Aorta (tissue), 5 donors: ENCODE measurements at regions not wholly inside any gene's neighbourhood (a gene's known extent, or its start where the extent isn't known, plus 50 kb on each side); places are given as distances from the start of the nearest gene placed in this dataset.

Experiments
- ATAC-seq: fragments of 200-7000 bp; cut with Tn5 transposase; one replicate; pipeline ENCODE4 v1.9.1; 2022; ENCODE audit warnings: moderate library complexity; ENCODE audit not compliant: low FRiP score
- DNase-seq, 2 donors: peaks; one replicate each; pipeline ENCODE4 v3.0.0-alpha.2; 2020
- H3K27ac ChIP-seq, 2 donors: one replicate each; pipeline ENCODE4 v1.5.1; 2013; ENCODE audit warnings: low read length in 2 of 2, mild to moderate bottlenecking in 2 of 2, moderate library complexity in 2 of 2, control low read depth in 1 of 2, inconsistent platforms in 1 of 2, low read depth in 1 of 2
- H3K27me3 ChIP-seq, 2 donors: one replicate each; pipeline ENCODE4 v1.6.1; 2013; ENCODE audit warnings: control low read depth in 1 of 2, low read length in 1 of 2, mild to moderate bottlenecking in 1 of 2, moderate library complexity in 1 of 2; ENCODE audit not compliant: insufficient read depth in 2 of 2, control insufficient read depth in 1 of 2
- H3K36me3 ChIP-seq, 2 donors: one replicate each; pipeline ENCODE4 v1.6.1; 2013; ENCODE audit warnings: control low read depth in 1 of 2, low read length in 1 of 2, mild to moderate bottlenecking in 1 of 2; ENCODE audit not compliant: insufficient read depth in 2 of 2, control insufficient read depth in 1 of 2
- H3K4me1 ChIP-seq, 2 donors: one replicate each; pipeline ENCODE4 v1.6.1; 2013; ENCODE audit warnings: low read length in 2 of 2, control low read depth in 1 of 2, mild to moderate bottlenecking in 1 of 2, moderate library complexity in 1 of 2; ENCODE audit not compliant: insufficient read depth in 2 of 2, control insufficient read depth in 1 of 2
- H3K4me3 ChIP-seq, 2 donors: one replicate each; pipeline ENCODE4 v1.5.1; 2013; ENCODE audit warnings: low read length in 2 of 2, control low read depth in 1 of 2, mild to moderate bottlenecking in 1 of 2
- H3K9me3 ChIP-seq: one replicate; pipeline ENCODE4 v1.6.1; 2013; ENCODE audit warnings: mild to moderate bottlenecking, low read length; ENCODE audit not compliant: control insufficient read depth
- WGBS, 2 donors: extraction: QIAGEN DNeasy Blood & Tissue Kit; methylation state at CpG; one replicate each; pipeline ENCODE4 v1.1.7; 2013; 5-methylcytosine and 5-hydroxymethylcytosine counted together
- intact Hi-C, 2 donors: fragments of 100-400 bp; cut with DNase I; formaldehyde crosslinking; loops; one replicate each; pipeline versions ENCODE4 v1.14.2 to v1.15.0; 2022
- donor health status: healthy with polysubstance abuse.
- donor health status: Bipolar disorder and iron deficiency.
- donor health status: DM: no; HTN: no; CAD: no.
- donor health status: DM: no; HTN: no; CAD: no.
- donor health status: DM: yes; HTN: yes; CAD: no.

DNA sequence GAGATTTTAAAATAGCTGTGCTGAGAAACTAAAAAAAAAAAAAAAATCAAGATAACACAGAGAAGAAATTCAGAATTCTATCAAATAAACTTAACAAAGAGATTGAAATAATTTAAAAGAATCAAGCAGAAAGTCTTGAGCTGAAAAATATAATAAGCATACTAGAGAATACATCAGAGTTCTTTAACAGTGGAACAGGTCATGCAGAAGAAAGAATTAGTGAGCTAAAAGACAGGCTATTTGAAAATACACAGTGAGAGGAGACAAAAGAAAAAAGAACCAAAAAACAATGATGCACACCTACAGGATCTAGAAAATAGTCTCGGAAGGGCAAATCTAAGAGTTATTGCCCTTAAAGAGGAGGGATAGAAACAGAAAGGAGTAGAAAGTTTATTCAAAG is 548.1 kb downstream of the ADCYAP1 start:
- intact Hi-C loops: no loop called here
- no peak overlapping the region for H3K4me3 ChIP-seq
- no peaks in the 10 kb centered on the region for H3K9me3 ChIP-seq
- no peaks in the 10 kb centered on the region for H3K4me1 ChIP-seq
- no peaks in the 10 kb centered on the region for H3K27me3 ChIP-seq
- WGBS, 2 donors: 0 to 96% methylated on average over 1 of the region's 1 CpG
- no peaks in the 10 kb centered on the region for H3K36me3 ChIP-seq
- H3K27ac ChIP-seq: no peak overlapping the region
- ATAC-seq: no peak
- no peak for DNase-seq

DNA sequence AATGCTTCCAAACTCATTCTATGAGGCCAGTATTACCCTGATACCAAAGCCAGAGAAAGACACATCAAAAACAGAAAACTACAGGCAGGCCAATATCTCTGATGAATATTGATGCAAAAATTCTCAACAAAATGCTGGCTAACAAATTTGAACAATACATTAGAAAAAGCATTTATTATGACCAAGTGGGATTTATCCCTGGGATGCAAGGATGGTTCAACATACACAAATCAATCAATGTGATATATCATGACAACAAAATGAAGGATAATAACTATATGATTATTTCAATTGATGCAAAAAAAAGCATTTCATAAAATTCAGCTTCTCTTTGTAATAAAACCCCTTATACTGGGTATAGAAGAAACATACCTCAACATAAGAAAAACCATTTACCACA is 550.9 kb downstream of the ADCYAP1 start:
- Histone ChIP-seq H3K9me3 (no peaks in the 10 kb centered on the region), H3K4me1 (no peaks in the 10 kb centered on the region), H3K27ac (no peak overlapping the region), H3K27me3 (no peaks in the 10 kb centered on the region), H3K4me3 (no peak overlapping the region), H3K36me3 (no peaks in the 10 kb centered on the region)
- ATAC-seq (no peak), DNase-seq (no peak)
- intact Hi-C loops: no loop called here

DNA sequence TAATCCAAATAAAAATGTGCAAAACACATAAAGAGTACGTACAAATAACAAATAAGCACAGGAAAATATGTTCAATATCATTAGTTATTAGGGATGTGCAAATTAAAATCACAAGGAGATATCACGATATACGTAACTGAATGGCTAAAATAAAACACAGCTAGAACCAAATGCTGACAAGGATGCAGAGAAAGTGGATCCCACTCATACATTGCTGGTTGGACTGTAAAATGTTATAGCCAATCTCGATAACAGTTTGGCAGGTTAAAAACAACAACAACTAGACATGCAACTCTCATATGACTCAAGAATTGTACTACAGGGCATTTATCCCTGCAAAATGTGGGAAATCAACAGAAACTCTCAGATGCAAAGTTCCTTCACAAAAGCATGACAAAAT is 553.9 kb downstream of the ADCYAP1 start:
- intact Hi-C loops: no loop called here
- 39 to 85% methylated on average over 4 of the region's 4 CpGs for WGBS, 2 donors
- ATAC-seq (no peak), DNase-seq (no peak)
- H3K27me3 ChIP-seq: no peaks in the 10 kb centered on the region
- no peak overlapping the region for H3K27ac ChIP-seq
- no peaks in the 10 kb centered on the region for H3K4me1 ChIP-seq
- H3K4me3 ChIP-seq: no peak overlapping the region
- H3K9me3 ChIP-seq: no peaks in the 10 kb centered on the region
- H3K36me3 ChIP-seq: no peaks in the 10 kb centered on the region

DNA sequence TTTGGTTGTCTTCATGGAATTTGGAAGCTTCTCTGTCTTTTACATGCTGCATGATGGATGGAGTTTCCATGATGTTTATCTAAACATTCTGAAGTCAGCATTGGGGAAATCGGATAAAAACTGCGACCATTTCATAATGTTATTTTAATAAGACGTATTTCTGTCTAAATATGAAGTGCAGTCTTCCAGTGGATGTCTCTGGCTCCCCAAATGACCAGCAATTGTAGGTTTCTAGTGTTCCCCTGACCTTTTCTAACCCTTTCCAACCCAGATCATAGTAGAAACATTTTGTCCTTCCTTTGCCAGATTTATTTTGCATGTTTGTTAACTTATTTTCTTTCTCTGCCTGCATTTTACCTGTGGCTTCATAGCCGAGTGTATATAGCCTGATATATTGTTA is 559.3 kb downstream of the ADCYAP1 start:
- no peaks in the 10 kb centered on the region for H3K36me3 ChIP-seq
- no peak overlapping the region for H3K27ac ChIP-seq
- ATAC-seq (no peak), DNase-seq (no peak)
- no peak overlapping the region for H3K4me3 ChIP-seq
- 5 to 40% methylated on average over 4 of the region's 4 CpGs for WGBS, 2 donors
- no peaks in the 10 kb centered on the region for H3K4me1 ChIP-seq
- no peaks in the 10 kb centered on the region for H3K9me3 ChIP-seq
- no peaks in the 10 kb centered on the region for H3K27me3 ChIP-seq
- intact Hi-C loops: no loop called here

DNA sequence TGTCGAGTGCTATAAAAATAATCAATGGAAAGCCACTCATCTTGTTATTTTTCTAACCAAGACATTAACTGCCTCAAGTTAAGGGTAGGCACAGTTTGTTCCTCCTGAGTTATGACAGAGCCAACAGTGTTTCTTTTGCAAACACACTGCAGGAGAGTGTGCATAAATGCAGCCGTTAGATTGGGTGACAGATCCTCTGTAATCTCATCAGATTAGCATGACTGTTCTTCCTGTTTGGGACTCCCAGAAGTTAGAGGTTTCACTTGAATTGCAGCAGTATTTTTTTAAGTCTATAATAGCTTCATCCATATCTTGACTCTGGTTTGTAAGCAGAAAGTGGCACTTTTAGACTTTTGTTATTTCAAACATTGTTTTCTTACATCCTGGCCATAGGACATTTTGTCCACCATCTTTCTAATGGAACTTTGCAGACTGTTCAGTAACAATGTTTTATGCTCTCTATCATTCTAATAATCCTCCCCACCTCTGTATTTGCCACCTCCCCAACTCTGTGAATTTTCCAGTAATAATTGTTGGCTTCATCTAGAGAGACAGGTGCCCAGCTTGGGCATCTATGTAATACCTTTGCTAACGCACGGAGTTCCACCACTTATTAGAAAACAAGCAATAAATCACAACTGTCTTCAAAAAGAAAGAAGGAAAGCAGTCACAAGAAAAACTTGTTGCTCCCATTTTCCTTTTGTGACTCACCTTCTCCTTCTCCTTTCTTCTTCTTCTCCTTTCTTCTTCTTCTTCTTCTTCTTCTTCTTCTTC is 560.0 kb downstream of the ADCYAP1 start:
- no peaks in the 10 kb centered on the region for H3K36me3 ChIP-seq
- DNase-seq: no peak
- H3K4me3 ChIP-seq: no peak overlapping the region
- H3K27me3 ChIP-seq: no peaks in the 10 kb centered on the region
- no peak for ATAC-seq
- no peaks in the 10 kb centered on the region for H3K4me1 ChIP-seq
- intact Hi-C loops: no loop called here
- WGBS, 2 donors: 21 to 28% methylated on average over 4 of the region's 4 CpGs
- H3K9me3 ChIP-seq: no peaks in the 10 kb centered on the region
- no peak overlapping the region for H3K27ac ChIP-seq

DNA sequence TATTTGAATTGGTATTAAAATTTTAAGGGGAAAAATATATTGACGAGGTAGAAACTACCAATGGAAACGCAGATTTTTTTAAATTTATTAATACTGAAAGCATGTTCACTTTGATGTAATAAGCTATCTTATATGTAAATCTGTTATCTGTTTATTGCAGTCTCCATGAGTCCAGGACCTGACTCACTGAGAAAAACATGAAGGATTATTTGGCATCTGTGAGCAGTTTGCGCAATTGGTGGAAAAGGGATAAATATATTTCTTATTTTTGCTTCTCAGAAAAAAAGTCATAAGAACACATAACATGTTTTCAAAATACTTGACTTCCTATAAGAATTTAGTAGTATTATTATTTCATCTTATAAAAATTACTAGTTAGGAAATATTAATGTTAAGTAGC is 561.4 kb downstream of the ADCYAP1 start:
- ATAC-seq: no peak
- Histone ChIP-seq H3K27ac (no peak overlapping the region), H3K9me3 (no peaks in the 10 kb centered on the region), H3K4me3 (no peak overlapping the region), H3K36me3 (no peaks in the 10 kb centered on the region), H3K4me1 (no peaks in the 10 kb centered on the region), H3K27me3 (no peaks in the 10 kb centered on the region)
- intact Hi-C loops: no loop called here
- WGBS, 2 donors: 88% methylated on average over 3 of the region's 3 CpGs
- DNase-seq: no peak

DNA sequence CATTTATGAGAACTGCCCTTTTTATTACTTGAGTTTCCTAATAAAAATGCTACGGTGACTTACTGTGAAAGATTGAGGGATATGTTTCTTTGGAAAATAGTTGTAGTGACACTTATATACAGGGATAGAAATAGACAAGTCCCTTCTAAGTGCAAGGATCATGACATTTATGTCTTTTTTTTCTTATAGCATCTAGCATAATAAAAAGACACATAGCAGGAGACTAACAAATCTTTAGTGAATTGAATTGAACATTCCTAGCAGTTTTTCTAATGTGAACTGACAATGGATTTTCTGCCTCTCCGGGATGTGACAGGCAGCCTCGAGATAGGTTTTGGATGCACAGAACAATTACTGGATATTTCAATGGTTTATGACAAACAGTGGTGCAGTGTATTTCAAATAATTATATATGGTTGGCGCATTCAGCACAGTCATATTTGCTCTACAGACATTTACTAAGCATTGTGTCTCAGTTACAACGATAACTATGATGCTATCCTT is 562.8 kb downstream of the ADCYAP1 start:
- Histone ChIP-seq H3K4me3 (no peak overlapping the region), H3K9me3 (no peaks in the 10 kb centered on the region), H3K27me3 (no peaks in the 10 kb centered on the region), H3K36me3 (no peaks in the 10 kb centered on the region), H3K4me1 (no peaks in the 10 kb centered on the region), H3K27ac (no peak overlapping the region)
- ATAC-seq (no peak), DNase-seq (no peak)
- intact Hi-C loops: no loop called here
- WGBS, 2 donors: 64 to 84% methylated on average over 5 of the region's 5 CpGs

DNA sequence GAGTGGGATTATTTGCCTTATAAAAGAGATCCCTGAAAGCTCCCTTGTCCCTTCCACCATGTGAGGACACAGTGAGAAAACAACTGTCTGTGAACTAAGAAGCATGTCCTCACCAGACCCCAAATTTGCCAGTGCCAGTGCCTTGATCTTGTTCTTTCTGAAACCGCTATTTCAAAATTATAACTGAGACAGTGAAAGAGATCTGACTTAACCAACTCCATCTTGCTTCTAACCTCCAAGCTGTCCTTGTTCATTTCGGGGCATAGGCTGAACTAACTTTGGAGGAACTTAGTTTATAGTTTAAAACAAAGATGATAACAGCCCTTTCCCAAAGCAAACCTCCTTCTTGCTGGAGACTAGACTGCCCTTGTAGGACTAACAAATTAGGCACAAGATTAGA is 563.9 kb downstream of the ADCYAP1 start:
- no peaks in the 10 kb centered on the region for H3K36me3 ChIP-seq
- DNase-seq (no peak), ATAC-seq (no peak)
- no peak overlapping the region for H3K27ac ChIP-seq
- H3K4me1 ChIP-seq: no peaks in the 10 kb centered on the region
- no peak overlapping the region for H3K4me3 ChIP-seq
- H3K9me3 ChIP-seq: no peaks in the 10 kb centered on the region
- no peaks in the 10 kb centered on the region for H3K27me3 ChIP-seq
- 72% methylated on average over 2 of the region's 2 CpGs for WGBS, 2 donors
- intact Hi-C loops: no loop called here

DNA sequence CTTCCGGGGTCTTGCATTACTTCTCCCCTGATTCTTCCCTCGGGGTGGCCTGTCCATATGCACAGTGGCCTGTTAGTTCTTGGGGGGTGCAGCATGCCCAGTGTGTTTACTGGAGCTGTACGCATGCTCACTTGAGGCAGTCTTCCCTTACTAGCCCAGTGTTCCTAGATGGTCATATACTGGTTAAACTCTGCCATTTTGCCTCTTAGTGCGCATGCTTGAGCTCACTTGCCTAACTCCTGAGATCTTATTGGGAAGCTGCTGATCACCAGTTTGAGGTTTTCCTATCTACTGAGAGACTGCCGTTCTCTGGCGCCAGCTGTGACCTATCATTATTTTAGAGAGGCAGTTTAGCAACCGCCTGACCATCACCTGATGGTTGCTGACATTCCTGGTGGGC is 571.2 kb downstream of the ADCYAP1 start:
- Histone ChIP-seq H3K27ac (no peak overlapping the region), H3K4me3 (no peak overlapping the region), H3K4me1 (no peaks in the 10 kb centered on the region), H3K36me3 (no peaks in the 10 kb centered on the region), H3K27me3 (no peaks in the 10 kb centered on the region), H3K9me3 (no peaks in the 10 kb centered on the region)
- DNase-seq: no peak
- intact Hi-C loops: no loop called here
- 88 to 90% methylated on average over 7 of the region's 7 CpGs for WGBS, 2 donors
- no peak for ATAC-seq
